Breast epithelium (tissue), 3 donors: ENCODE measurements at regions not wholly inside any gene's neighbourhood (a gene's known extent, or its start where the extent isn't known, plus 50 kb on each side); places are given as distances from the start of the nearest gene placed in this dataset.

Source experiments
- POLR2A ChIP-seq: fragments of 450-650 bp; IDR thresholded peaks from one replicate; pipeline ENCODE4 v1.6.1; 2016; ENCODE audit warnings: antibody characterized with exemption, mild to moderate bottlenecking, moderate library complexity
- TF ChIP-seq, protein P1 (sequence below), 3 donors: fragments of 450-650 bp; IDR thresholded peaks; one replicate each; pipeline ENCODE4 v1.5.1; 2016 to 2017; ENCODE audit warnings: antibody characterized with exemption in 3 of 3, mild to moderate bottlenecking in 3 of 3, moderate library complexity in 3 of 3

DNA sequence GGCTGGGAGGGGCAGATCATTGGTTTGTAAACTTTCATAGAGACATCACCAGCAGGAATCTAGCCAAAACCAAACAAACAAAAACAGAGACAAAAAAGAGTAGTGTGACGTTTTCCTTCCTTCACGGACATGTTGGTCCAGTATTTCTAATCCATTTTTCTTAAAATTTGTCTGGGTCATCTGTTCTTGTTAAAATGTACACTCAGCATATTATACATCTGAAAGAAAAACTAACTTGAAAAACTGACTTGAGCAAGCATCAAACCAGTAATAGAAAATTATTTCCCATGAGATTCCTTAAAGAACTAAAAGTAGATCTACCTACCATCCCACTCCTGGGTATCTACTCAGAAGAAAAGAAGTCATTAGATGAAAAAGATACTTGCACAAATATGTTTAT, 164.2 kb downstream of the KLF6 start:
- TF ChIP-seq POLR2A = no peak
- TF ChIP-seq, protein P1, sequence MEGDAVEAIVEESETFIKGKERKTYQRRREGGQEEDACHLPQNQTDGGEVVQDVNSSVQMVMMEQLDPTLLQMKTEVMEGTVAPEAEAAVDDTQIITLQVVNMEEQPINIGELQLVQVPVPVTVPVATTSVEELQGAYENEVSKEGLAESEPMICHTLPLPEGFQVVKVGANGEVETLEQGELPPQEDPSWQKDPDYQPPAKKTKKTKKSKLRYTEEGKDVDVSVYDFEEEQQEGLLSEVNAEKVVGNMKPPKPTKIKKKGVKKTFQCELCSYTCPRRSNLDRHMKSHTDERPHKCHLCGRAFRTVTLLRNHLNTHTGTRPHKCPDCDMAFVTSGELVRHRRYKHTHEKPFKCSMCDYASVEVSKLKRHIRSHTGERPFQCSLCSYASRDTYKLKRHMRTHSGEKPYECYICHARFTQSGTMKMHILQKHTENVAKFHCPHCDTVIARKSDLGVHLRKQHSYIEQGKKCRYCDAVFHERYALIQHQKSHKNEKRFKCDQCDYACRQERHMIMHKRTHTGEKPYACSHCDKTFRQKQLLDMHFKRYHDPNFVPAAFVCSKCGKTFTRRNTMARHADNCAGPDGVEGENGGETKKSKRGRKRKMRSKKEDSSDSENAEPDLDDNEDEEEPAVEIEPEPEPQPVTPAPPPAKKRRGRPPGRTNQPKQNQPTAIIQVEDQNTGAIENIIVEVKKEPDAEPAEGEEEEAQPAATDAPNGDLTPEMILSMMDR (IDR thresholded peaks at IDR 0.05) = no peak
